WTC11 (cell line): ENCODE measurements at regions not wholly inside any gene's neighbourhood (a gene's known extent, or its start where the extent isn't known, plus 50 kb on each side); places are given as distances from the start of the nearest gene placed in this dataset.

Experiments used
- ATAC-seq: fragments of 200-7000 bp; cut with Tn5 transposase; 2 replicates; pipeline ENCODE4 v1.10.0; 2021; ENCODE audit warnings: mild to moderate bottlenecking, moderate library complexity
- CTCF ChIA-PET: fragments of 300-600 bp; sonication (Branson Sonifier 250); formaldehyde crosslinking; loops from one replicate; lab custom pipeline; 2021; ENCODE audit warnings: antibody characterized with exemption; lab: Charles Lee
- POLR2A ChIA-PET: fragments of 350-600 bp; sonication (Branson Sonifier 250); formaldehyde crosslinking; loops from one replicate; lab custom pipeline; 2021; ENCODE audit warnings: antibody characterized with exemption; lab: Charles Lee
- DNase-seq: peaks from one replicate; pipeline ENCODE4 v3.0.0; 2021; ENCODE audit warnings: low spot score
- H3K27ac Mint-ChIP-seq: 2 replicates; pipeline ENCODE4 v1.8.0; 2021; ENCODE audit warnings: mixed read lengths
- H3K27me3 Mint-ChIP-seq: 2 replicates; pipeline ENCODE4 v1.8.0; 2021; ENCODE audit warnings: low read depth, mild to moderate bottlenecking, moderate library complexity, mixed read lengths
- H3K36me3 Mint-ChIP-seq: 2 replicates; pipeline ENCODE4 v1.8.0; 2021; ENCODE audit warnings: mixed read lengths
- H3K4me1 Mint-ChIP-seq: 2 replicates; pipeline ENCODE4 v1.8.0; 2022; ENCODE audit warnings: mixed read lengths
- H3K4me3 Mint-ChIP-seq: 2 replicates; pipeline ENCODE4 v1.8.0; 2021; ENCODE audit warnings: mild to moderate bottlenecking, moderate library complexity, mixed read lengths
- H3K9me3 Mint-ChIP-seq: 2 replicates; pipeline ENCODE4 v1.8.0; 2021; ENCODE audit warnings: mixed read lengths
- CREM ChIP-seq: sonication (generic); formaldehyde crosslinking; IDR thresholded peaks from 2 replicates; pipeline ENCODE4 v1.8.1; 2022; ENCODE audit warnings: mild to moderate bottlenecking, missing genetic modification reagents, moderate library complexity
- FOXP1 ChIP-seq: sonication (generic); formaldehyde crosslinking; IDR thresholded peaks from 2 replicates; pipeline ENCODE4 v1.8.0; 2022; ENCODE audit warnings: missing genetic modification reagents, mild to moderate bottlenecking, moderate library complexity, borderline replicate concordance
- GTF2I ChIP-seq: fragments of 250-450 bp; sonication (Bioruptor Pico); conservative IDR thresholded peaks from 2 replicates; pipeline ENCODE4 v1.4.0; 2021; ENCODE audit warnings: mild to moderate bottlenecking
- HMGA2 ChIP-seq: fragments of 250-450 bp; sonication (Bioruptor Pico); IDR thresholded peaks from 2 replicates; pipeline ENCODE4 v1.4.0; 2021; ENCODE audit warnings: mild to moderate bottlenecking, moderate library complexity
- NFE2L1 ChIP-seq: sonication (generic); formaldehyde crosslinking; IDR thresholded peaks from 2 replicates; pipeline ENCODE4 v1.8.1; 2023; ENCODE audit warnings: missing genetic modification reagents
- SMAD3 ChIP-seq: sonication (generic); formaldehyde crosslinking; IDR thresholded peaks from 2 replicates; pipeline ENCODE4 v1.8.0; 2022; ENCODE audit warnings: missing genetic modification reagents, mild to moderate bottlenecking, borderline replicate concordance
- SMAD4 ChIP-seq: sonication (generic); formaldehyde crosslinking; IDR thresholded peaks from 2 replicates; pipeline ENCODE4 v1.8.0; 2022; ENCODE audit warnings: mild to moderate bottlenecking, missing genetic modification reagents
- SOX15 ChIP-seq: fragments of 250-450 bp; sonication (Bioruptor Pico); IDR thresholded peaks from 2 replicates; pipeline ENCODE4 v1.9.0; 2021; ENCODE audit warnings: mild to moderate bottlenecking
- ZNF232 ChIP-seq: sonication (generic); formaldehyde crosslinking; IDR thresholded peaks from 2 replicates; pipeline ENCODE4 v1.8.0; 2022; ENCODE audit warnings: mild to moderate bottlenecking, missing genetic modification reagents
- ZNF263 ChIP-seq: sonication (generic); formaldehyde crosslinking; IDR thresholded peaks from 2 replicates; pipeline ENCODE4 v1.8.1; 2022; ENCODE audit warnings: low read depth, mild to moderate bottlenecking, moderate library complexity, missing genetic modification reagents
- TF ChIP-seq, protein P1 (sequence below): fragments of 250-450 bp; sonication (Bioruptor Pico); IDR thresholded peaks from 2 replicates; pipeline ENCODE4 v1.8.0; 2021; ENCODE audit warnings: mild to moderate bottlenecking
- TF ChIP-seq, protein P2 (sequence below): sonication (generic); formaldehyde crosslinking; IDR thresholded peaks from 2 replicates; pipeline ENCODE4 v1.8.1; 2023; ENCODE audit warnings: mild to moderate bottlenecking, missing genetic modification reagents, moderate library complexity
- TF ChIP-seq, protein P3 (sequence below): sonication (generic); formaldehyde crosslinking; IDR thresholded peaks from 2 replicates; pipeline ENCODE4 v1.8.1; 2022; ENCODE audit warnings: missing genetic modification reagents, borderline replicate concordance
- TF ChIP-seq, protein P4 (sequence below): sonication (generic); formaldehyde crosslinking; IDR thresholded peaks from 2 replicates; pipeline ENCODE4 v1.8.1; 2023; ENCODE audit warnings: mild to moderate bottlenecking, missing genetic modification reagents, moderate library complexity
- TF ChIP-seq, protein P5 (sequence below): sonication (generic); formaldehyde crosslinking; IDR thresholded peaks from 2 replicates; pipeline ENCODE4 v1.8.1; 2022; ENCODE audit warnings: low read depth, missing genetic modification reagents, borderline replicate concordance
- TF ChIP-seq, protein P6 (sequence below): sonication (generic); formaldehyde crosslinking; IDR thresholded peaks from 2 replicates; pipeline ENCODE4 v1.8.1; 2023; ENCODE audit warnings: mild to moderate bottlenecking, missing genetic modification reagents, borderline replicate concordance

DNA sequence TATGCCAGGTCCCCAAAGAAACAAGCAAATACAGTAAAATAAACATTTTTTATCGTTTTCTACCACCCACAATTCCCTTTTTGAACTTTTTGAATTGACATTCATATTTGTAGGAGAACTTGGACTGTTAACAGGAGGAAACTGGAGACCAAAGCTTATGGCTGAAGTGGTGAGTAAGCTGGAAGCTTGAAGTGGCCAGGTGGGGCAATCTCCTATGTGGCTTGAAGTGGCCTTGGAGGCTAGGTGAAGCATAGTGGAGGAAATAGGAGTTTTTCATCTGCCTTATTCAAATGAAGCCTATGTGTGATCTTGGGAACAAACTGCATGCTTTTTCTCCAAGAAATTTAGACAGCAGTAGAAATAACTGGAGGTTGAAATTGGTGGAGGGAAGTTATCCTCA lies 962.9 kb upstream of the FANCL start:
- POLR2A ChIA-PET: no interaction called here
- Mint-ChIP-seq H3K36me3 (peaks cover 4% of the 10 kb centered on the region; the same call in 1 of the 2 replicates), H3K4me3 (no peak overlapping the region), H3K27me3 (no peaks in the 10 kb centered on the region; the same call in 1 of the 2 replicates), H3K27ac (no peak overlapping the region), H3K4me1 (peaks cover 5% of the 10 kb centered on the region; the same call in 1 of the 2 replicates)
- CTCF ChIA-PET: no interaction called here
- no peak for DNase-seq
- TF ChIP-seq SOX15 (CRISPR knock-in tag) (no peak), HMGA2 (CRISPR knock-in tag) (no peak)
- TF ChIP-seq, protein P1, sequence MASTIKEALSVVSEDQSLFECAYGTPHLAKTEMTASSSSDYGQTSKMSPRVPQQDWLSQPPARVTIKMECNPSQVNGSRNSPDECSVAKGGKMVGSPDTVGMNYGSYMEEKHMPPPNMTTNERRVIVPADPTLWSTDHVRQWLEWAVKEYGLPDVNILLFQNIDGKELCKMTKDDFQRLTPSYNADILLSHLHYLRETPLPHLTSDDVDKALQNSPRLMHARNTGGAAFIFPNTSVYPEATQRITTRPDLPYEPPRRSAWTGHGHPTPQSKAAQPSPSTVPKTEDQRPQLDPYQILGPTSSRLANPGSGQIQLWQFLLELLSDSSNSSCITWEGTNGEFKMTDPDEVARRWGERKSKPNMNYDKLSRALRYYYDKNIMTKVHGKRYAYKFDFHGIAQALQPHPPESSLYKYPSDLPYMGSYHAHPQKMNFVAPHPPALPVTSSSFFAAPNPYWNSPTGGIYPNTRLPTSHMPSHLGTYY: no peak
- TF ChIP-seq, all 79 proteins: peak for 0
- no peak for ATAC-seq
- peaks cover 13% of the 10 kb centered on the region for H3K9me3 Mint-ChIP-seq

DNA sequence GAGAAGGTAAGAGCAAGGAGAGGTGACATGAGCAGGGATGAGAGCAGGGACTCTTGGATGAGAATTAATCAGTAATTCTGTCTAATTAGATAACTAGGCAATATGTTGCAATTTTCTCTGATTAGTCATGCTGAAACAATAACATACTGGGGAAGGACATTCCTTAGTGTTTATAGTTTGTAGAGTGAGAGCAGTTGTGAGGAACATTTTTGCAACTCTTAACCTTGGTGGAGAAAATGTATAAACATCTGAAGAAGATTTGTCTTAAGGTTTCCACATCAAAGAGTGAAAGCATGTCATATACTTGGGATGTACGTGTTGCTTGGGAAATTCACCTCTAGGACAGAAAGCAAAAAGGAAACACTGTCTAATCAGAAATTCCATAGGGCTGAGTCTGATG lies 955.4 kb upstream of the FANCL start:
- Mint-ChIP-seq H3K27me3 (no peaks in the 10 kb centered on the region; the same call in 1 of the 2 replicates), H3K9me3 (peaks cover 20% of the 10 kb centered on the region), H3K36me3 (peaks cover 4% of the 10 kb centered on the region; the same call in 1 of the 2 replicates), H3K27ac (no peak overlapping the region), H3K4me1 (peaks cover 1% of the 10 kb centered on the region; the same call in 1 of the 2 replicates), H3K4me3 (no peak overlapping the region)
- ChIA-PET POLR2A (no interaction called here), CTCF (no interaction called here)
- ATAC-seq (no peak), DNase-seq (no peak)
- TF ChIP-seq GTF2I (no peak), ZNF232 (CRISPR knock-in tag) (no peak), SMAD4 (CRISPR knock-in tag) (no peak), CREM (no peak), HMGA2 (CRISPR knock-in tag) (no peak), SMAD3 (CRISPR knock-in tag) (no peak), NFE2L1 (no peak), ZNF263 (no peak), FOXP1 (CRISPR knock-in tag) (no peak)
- TF ChIP-seq, protein P2, sequence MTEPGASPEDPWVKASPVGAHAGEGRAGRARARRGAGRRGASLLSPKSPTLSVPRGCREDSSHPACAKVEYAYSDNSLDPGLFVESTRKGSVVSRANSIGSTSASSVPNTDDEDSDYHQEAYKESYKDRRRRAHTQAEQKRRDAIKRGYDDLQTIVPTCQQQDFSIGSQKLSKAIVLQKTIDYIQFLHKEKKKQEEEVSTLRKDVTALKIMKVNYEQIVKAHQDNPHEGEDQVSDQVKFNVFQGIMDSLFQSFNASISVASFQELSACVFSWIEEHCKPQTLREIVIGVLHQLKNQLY (CRISPR knock-in tag): no peak
- TF ChIP-seq, protein P3, sequence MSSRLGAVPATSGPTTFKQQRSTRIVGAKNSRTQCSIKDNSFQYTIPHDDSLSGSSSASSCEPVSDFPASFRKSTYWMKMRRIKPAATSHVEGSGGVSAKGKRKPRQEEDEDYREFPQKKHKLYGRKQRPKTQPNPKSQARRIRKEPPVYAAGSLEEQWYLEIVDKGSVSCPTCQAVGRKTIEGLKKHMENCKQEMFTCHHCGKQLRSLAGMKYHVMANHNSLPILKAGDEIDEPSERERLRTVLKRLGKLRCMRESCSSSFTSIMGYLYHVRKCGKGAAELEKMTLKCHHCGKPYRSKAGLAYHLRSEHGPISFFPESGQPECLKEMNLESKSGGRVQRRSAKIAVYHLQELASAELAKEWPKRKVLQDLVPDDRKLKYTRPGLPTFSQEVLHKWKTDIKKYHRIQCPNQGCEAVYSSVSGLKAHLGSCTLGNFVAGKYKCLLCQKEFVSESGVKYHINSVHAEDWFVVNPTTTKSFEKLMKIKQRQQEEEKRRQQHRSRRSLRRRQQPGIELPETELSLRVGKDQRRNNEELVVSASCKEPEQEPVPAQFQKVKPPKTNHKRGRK (CRISPR knock-in tag): no peak
- TF ChIP-seq, protein P4, sequence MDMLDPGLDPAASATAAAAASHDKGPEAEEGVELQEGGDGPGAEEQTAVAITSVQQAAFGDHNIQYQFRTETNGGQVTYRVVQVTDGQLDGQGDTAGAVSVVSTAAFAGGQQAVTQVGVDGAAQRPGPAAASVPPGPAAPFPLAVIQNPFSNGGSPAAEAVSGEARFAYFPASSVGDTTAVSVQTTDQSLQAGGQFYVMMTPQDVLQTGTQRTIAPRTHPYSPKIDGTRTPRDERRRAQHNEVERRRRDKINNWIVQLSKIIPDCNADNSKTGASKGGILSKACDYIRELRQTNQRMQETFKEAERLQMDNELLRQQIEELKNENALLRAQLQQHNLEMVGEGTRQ: no peak
- TF ChIP-seq, protein P5, sequence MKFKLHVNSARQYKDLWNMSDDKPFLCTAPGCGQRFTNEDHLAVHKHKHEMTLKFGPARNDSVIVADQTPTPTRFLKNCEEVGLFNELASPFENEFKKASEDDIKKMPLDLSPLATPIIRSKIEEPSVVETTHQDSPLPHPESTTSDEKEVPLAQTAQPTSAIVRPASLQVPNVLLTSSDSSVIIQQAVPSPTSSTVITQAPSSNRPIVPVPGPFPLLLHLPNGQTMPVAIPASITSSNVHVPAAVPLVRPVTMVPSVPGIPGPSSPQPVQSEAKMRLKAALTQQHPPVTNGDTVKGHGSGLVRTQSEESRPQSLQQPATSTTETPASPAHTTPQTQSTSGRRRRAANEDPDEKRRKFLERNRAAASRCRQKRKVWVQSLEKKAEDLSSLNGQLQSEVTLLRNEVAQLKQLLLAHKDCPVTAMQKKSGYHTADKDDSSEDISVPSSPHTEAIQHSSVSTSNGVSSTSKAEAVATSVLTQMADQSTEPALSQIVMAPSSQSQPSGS (CRISPR knock-in tag): no peak
- TF ChIP-seq, protein P6, sequence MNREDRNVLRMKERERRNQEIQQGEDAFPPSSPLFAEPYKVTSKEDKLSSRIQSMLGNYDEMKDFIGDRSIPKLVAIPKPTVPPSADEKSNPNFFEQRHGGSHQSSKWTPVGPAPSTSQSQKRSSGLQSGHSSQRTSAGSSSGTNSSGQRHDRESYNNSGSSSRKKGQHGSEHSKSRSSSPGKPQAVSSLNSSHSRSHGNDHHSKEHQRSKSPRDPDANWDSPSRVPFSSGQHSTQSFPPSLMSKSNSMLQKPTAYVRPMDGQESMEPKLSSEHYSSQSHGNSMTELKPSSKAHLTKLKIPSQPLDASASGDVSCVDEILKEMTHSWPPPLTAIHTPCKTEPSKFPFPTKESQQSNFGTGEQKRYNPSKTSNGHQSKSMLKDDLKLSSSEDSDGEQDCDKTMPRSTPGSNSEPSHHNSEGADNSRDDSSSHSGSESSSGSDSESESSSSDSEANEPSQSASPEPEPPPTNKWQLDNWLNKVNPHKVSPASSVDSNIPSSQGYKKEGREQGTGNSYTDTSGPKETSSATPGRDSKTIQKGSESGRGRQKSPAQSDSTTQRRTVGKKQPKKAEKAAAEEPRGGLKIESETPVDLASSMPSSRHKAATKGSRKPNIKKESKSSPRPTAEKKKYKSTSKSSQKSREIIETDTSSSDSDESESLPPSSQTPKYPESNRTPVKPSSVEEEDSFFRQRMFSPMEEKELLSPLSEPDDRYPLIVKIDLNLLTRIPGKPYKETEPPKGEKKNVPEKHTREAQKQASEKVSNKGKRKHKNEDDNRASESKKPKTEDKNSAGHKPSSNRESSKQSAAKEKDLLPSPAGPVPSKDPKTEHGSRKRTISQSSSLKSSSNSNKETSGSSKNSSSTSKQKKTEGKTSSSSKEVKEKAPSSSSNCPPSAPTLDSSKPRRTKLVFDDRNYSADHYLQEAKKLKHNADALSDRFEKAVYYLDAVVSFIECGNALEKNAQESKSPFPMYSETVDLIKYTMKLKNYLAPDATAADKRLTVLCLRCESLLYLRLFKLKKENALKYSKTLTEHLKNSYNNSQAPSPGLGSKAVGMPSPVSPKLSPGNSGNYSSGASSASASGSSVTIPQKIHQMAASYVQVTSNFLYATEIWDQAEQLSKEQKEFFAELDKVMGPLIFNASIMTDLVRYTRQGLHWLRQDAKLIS (CRISPR knock-in tag): no peak
